GM12874 (cell line): ENCODE measurements at regions not wholly inside any gene's neighbourhood (a gene's known extent, or its start where the extent isn't known, plus 50 kb on each side); places are given as distances from the start of the nearest gene placed in this dataset.

ENCODE experiments used
- CTCF ChIP-seq: IDR thresholded peaks from 2 replicates; pipeline ENCODE4 v1.5.1; 2011; ENCODE audit warnings: low read depth, mild to moderate bottlenecking, control low read depth, low read length, moderate library complexity; ENCODE audit not compliant: insufficient read depth

- TF ChIP-seq CTCF: no peak
Measured at GRCh38 chr15:92763459-92763858, 107.9 kb upstream of the FAM174B start.

- TF ChIP-seq CTCF: no peak
Measured at GRCh38 chr15:92770641-92771040, 115.1 kb upstream of the FAM174B start.

- no peak for TF ChIP-seq CTCF
Measured at GRCh38 chr15:92772061-92772460, 116.5 kb upstream of the FAM174B start.

GRCh38 chr15:92772626-92773244 is 117.2 kb upstream of the FAM174B start:
- TF ChIP-seq CTCF: no peak

GRCh38 chr15:92773340-92773739 is 117.8 kb upstream of the FAM174B start:
- TF ChIP-seq CTCF: no peak

GRCh38 chr15:92779874-92780273 is 120.2 kb upstream of the CHD2 start:
- TF ChIP-seq CTCF: no peak

GRCh38 chr15:92780843-92781242 is 119.3 kb upstream of the CHD2 start:
- no peak for TF ChIP-seq CTCF
